Ascending aorta (tissue), 2 donors: ENCODE measurements at regions not wholly inside any gene's neighbourhood (a gene's known extent, or its start where the extent isn't known, plus 50 kb on each side); places are given as distances from the start of the nearest gene placed in this dataset.

Experiments
- DNase-seq, 2 donors: peaks; one replicate each; pipeline ENCODE4 v3.0.0-alpha.2; 2019; ENCODE audit warnings: low spot score in 2 of 2
- H3K27ac ChIP-seq, 2 donors: fragments of 200-600 bp; sonication (generic); one replicate each; pipeline ENCODE4 v1.5.1; 2016 to 2017; ENCODE audit warnings: mild to moderate bottlenecking in 1 of 2
- H3K27me3 ChIP-seq: fragments of 200-600 bp; sonication (generic); one replicate; pipeline ENCODE4 v1.5.1; 2017
- H3K36me3 ChIP-seq, 2 donors: fragments of 200-600 bp; sonication (generic); one replicate each; pipeline ENCODE4 v1.5.1; 2016
- H3K4me1 ChIP-seq, 2 donors: fragments of 200-600 bp; sonication (generic); one replicate each; pipeline ENCODE4 v1.5.1; 2016 to 2017; ENCODE audit warnings: mild to moderate bottlenecking in 1 of 2
- H3K4me3 ChIP-seq, 2 donors: fragments of 200-600 bp; sonication (generic); one replicate each; pipeline ENCODE4 v1.5.1; 2016 to 2017; ENCODE audit warnings: mild to moderate bottlenecking in 1 of 2
- H3K9me3 ChIP-seq, 2 donors: fragments of 200-600 bp; sonication (generic); one replicate each; pipeline ENCODE4 v1.5.1; 2016
- intact Hi-C: fragments of 100-400 bp; cut with DNase I; formaldehyde crosslinking; loops from one replicate; pipeline ENCODE4 v1.15.1; 2023
- TF ChIP-seq, protein P1 (sequence below), 3 experiments: fragments of 200-600 bp in 2 of 3; fragments of 450-650 bp in 1 of 3; sonication (generic) in 2 of 3; IDR thresholded peaks; one replicate each; pipeline ENCODE4 v1.5.1; 2016 to 2019; ENCODE audit warnings: antibody characterized with exemption in 3 of 3, mild to moderate bottlenecking in 1 of 3, moderate library complexity in 1 of 3

DNA sequence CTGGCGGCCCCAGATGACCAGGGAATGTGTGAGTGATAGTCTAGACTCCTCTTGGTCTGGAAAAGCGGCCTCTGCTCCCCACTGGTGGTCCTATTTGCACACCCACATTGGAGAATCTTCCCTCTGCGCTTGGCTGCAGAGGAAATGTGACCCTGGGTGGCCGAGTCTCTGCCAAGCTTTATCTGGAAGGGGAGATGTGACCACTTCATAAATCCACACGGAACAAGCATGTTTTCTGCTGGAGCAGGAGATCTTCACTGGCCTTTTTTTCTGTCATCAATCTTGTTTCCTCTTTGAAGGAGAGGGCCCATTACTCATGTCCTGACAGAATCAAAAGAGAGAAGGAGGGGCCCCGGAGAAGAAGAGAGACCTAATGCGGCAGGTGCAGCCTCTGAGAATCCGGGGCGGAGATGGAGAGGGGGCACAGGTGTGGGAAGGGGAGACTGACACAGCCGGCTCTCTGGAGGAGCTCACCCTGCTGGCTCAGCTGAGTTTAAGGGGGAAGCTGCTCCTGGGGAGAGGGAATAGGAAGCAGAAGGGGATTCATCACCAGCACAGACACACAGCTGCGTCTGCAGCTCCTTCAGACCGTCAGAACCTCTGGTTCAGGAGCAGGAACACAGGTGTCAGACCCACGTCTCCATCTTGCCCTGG is 116.3 kb downstream of the SOX9 start:
- no peak for DNase-seq
- no peaks in the 10 kb centered on the region for H3K27me3 ChIP-seq
- H3K9me3 ChIP-seq = no peaks in the 10 kb centered on the region
- no peaks in the 10 kb centered on the region for H3K36me3 ChIP-seq
- TF ChIP-seq, protein P1, sequence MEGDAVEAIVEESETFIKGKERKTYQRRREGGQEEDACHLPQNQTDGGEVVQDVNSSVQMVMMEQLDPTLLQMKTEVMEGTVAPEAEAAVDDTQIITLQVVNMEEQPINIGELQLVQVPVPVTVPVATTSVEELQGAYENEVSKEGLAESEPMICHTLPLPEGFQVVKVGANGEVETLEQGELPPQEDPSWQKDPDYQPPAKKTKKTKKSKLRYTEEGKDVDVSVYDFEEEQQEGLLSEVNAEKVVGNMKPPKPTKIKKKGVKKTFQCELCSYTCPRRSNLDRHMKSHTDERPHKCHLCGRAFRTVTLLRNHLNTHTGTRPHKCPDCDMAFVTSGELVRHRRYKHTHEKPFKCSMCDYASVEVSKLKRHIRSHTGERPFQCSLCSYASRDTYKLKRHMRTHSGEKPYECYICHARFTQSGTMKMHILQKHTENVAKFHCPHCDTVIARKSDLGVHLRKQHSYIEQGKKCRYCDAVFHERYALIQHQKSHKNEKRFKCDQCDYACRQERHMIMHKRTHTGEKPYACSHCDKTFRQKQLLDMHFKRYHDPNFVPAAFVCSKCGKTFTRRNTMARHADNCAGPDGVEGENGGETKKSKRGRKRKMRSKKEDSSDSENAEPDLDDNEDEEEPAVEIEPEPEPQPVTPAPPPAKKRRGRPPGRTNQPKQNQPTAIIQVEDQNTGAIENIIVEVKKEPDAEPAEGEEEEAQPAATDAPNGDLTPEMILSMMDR (IDR thresholded peaks at IDR 0.05) = no peak
- H3K27ac ChIP-seq = no peak overlapping the region
- H3K4me3 ChIP-seq = no peak overlapping the region
- no peaks in the 10 kb centered on the region for H3K4me1 ChIP-seq
- intact Hi-C loops = no loop called here

DNA sequence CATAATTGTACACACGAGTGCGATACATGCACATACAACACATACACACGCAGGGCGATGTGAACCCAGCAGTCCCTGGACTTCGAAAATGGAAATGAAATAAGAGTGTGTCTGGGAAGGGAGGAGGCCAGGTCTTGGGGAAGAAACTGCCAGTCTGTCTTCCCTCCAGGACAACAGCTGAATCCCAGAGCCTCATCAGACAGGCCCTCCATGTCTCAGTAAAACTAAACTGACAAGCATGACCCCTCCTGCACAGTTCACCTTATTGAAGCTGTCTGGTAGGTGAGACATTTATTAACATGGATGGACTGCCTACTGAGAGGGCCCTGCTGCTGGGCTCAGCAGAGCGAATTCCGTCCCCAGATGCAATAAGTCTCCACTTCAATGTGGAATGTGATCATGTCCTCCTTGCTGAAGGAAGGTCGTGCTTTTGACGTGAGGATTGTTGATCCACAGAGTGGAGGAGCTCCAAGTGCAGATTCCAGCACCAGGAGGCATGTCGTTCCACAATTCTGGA is 117.4 kb downstream of the SOX9 start:
- H3K4me3 ChIP-seq = no peak overlapping the region
- H3K9me3 ChIP-seq = no peaks in the 10 kb centered on the region
- no peak for DNase-seq
- H3K27me3 ChIP-seq = no peaks in the 10 kb centered on the region
- H3K4me1 ChIP-seq = no peaks in the 10 kb centered on the region
- TF ChIP-seq, protein P1 (IDR thresholded peaks at IDR 0.05) = no peak
- H3K27ac ChIP-seq = no peak overlapping the region
- no peaks in the 10 kb centered on the region for H3K36me3 ChIP-seq
- intact Hi-C loops = no loop called here

DNA sequence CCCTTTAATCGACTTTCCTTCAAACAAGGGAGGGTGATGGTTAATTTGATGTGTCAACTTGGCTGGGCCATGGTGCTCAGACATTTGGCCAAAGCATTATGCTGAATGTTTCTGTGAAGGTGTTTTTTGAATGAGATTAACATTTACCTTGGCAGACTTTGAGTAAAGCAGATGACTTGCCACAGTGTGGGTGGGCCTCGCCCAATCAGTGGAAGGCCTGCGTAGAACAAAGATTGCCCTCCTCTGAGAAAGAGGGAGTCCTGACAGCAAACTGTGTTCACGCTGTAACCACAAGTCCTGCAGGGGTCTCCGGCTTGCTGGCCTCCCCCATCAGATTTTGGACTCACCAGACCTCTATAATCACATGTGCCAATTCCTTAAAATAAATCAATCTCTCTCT is 118.7 kb downstream of the SOX9 start:
- intact Hi-C loops = no loop called here
- DNase-seq = no peak
- H3K36me3 ChIP-seq = no peaks in the 10 kb centered on the region

DNA sequence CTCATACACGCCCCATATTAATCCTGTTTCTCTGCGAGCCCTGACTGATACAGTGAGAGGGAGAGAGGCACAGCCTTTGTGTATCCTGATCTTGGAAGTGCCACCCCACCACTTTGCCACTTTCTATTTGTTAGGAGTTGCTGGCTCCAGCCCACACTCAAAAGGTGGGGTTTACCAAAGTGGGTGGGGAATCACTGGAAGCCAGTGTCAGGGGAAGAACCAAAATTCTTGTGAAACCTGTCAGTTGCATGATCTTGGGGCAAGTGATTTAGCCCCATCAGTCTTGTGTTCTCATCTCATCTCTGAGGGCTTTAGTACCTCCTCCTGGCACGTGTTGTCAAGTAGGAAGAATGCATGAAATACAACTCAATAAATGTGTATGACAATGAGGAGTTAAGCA is 119.5 kb downstream of the SOX9 start:
- H3K9me3 ChIP-seq = no peaks in the 10 kb centered on the region
- no peak for DNase-seq
- H3K27me3 ChIP-seq = no peaks in the 10 kb centered on the region
- H3K36me3 ChIP-seq = no peaks in the 10 kb centered on the region
- intact Hi-C loops = no loop called here
- TF ChIP-seq, protein P1 (IDR thresholded peaks at IDR 0.05) = no peak
- H3K27ac ChIP-seq = no peak overlapping the region
- H3K4me1 ChIP-seq = no peaks in the 10 kb centered on the region
- no peak overlapping the region for H3K4me3 ChIP-seq

More for the DNA sequence above, 118.7 kb downstream of the SOX9 start:
- Histone ChIP-seq H3K27ac (no peak overlapping the region), H3K27me3 (no peaks in the 10 kb centered on the region), H3K4me1 (no peaks in the 10 kb centered on the region), H3K4me3 (no peak overlapping the region), H3K9me3 (no peaks in the 10 kb centered on the region)
- TF ChIP-seq, protein P1 (IDR thresholded peaks at IDR 0.05) = no peak

DNA sequence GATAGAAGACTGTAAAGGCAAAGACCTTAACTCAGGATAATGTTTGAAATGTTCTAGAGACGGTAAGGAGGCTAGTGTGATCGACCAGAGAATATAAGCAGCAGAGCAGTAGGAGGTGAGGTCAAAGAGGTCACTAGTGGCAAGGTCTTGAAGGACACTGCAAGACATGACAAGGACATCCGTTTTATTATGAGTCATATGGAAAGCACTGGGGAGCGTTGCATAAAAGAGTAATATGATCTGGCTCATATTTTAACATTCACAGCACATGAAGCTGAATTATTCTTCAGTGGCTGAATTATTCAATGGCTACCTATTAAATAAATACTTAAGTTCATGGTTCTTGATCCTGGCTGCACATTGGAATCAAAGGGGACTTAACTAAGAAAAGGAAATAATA is 123.7 kb downstream of the SOX9 start:
- TF ChIP-seq, protein P1 (IDR thresholded peaks at IDR 0.05) = no peak
- no peaks in the 10 kb centered on the region for H3K4me1 ChIP-seq
- no peak overlapping the region for H3K4me3 ChIP-seq
- no peaks in the 10 kb centered on the region for H3K27me3 ChIP-seq
- intact Hi-C loops = no loop called here
- H3K36me3 ChIP-seq = no peaks in the 10 kb centered on the region
- no peaks in the 10 kb centered on the region for H3K9me3 ChIP-seq
- H3K27ac ChIP-seq = no peak overlapping the region
- DNase-seq = no peak
